DMS153 (cell line): ENCODE measurements at regions not wholly inside any gene's neighbourhood (a gene's known extent, or its start where the extent isn't known, plus 50 kb on each side); places are given as distances from the start of the nearest gene placed in this dataset.

Experiments
- DNase-seq: peaks from one replicate; lab custom pipeline; 2025; lab: John Stamatoyannopoulos, UW

- DNase-seq: no peak
Observed at GRCh38 chr20:21575981-21576740, 62.3 kb upstream of the NKX2-2 start.

GRCh38 chr20:21575167-21575566 lies 61.3 kb upstream of the NKX2-2 start:
- DNase-seq: no peak

GRCh38 chr20:21574443-21574842 lies 60.6 kb upstream of the NKX2-2 start:
- no peak for DNase-seq

- DNase-seq: no peak
Observed at GRCh38 chr20:21573259-21573658, 59.4 kb upstream of the NKX2-2 start.

GRCh38 chr20:21571841-21572690 lies 58.2 kb upstream of the NKX2-2 start:
- DNase-seq: no peak

- no peak for DNase-seq
Observed at GRCh38 chr20:21570285-21570992, 56.6 kb upstream of the NKX2-2 start.

GRCh38 chr20:21569586-21569985 lies 55.7 kb upstream of the NKX2-2 start:
- DNase-seq: no peak

GRCh38 chr20:21564127-21564773 lies 50.4 kb upstream of the NKX2-2 start:
- DNase-seq: no peak
